CD14-positive monocyte (primary cell): ENCODE measurements at regions not wholly inside any gene's neighbourhood (a gene's known extent, or its start where the extent isn't known, plus 50 kb on each side); places are given as distances from the start of the nearest gene placed in this dataset.

Experiments used
- DNase-seq, 3 donors: peaks; one replicate each; pipeline ENCODE4 v3.0.0-alpha.2; 2011 to 2022
- H2AFZ ChIP-seq: 2 replicates; pipeline ENCODE4 v1.6.0; 2012; ENCODE audit warnings: mild to moderate bottlenecking, low read depth, low read length, inconsistent platforms; ENCODE audit not compliant: insufficient read depth, poor library complexity, severe bottlenecking
- H3K27ac ChIP-seq, 2 donors: 1 replicate in 1 of 2; 2 replicates in 1 of 2; pipeline ENCODE4 v1.5.1; 2012 to 2013; ENCODE audit warnings: low read length in 2 of 2, control low read depth in 1 of 2, inconsistent platforms in 1 of 2, low read depth in 1 of 2, mild to moderate bottlenecking in 1 of 2
- H3K27me3 ChIP-seq, 2 donors: one replicate each; pipeline versions ENCODE4 v1.6.0 to v1.6.1; 2011 to 2013; ENCODE audit warnings: low read length in 2 of 2; ENCODE audit not compliant: control insufficient read depth in 2 of 2, insufficient read depth in 2 of 2
- H3K36me3 ChIP-seq, 2 donors: replicated peaks in 1 of 2; 1 replicate in 1 of 2; 2 replicates in 1 of 2; pipeline versions ENCODE4 v1.5.1 to v1.6.1; 2012 to 2013; ENCODE audit warnings: low read length in 2 of 2, control low read depth in 1 of 2, inconsistent platforms in 1 of 2, mild to moderate bottlenecking in 1 of 2; ENCODE audit not compliant: insufficient read depth in 2 of 2, control insufficient read depth in 1 of 2
- H3K4me1 ChIP-seq, 2 donors: 1 replicate in 1 of 2; 2 replicates in 1 of 2; pipeline versions ENCODE4 v1.5.1 to v1.6.1; 2012 to 2013; ENCODE audit warnings: low read length in 2 of 2, control low read depth in 1 of 2, inconsistent platforms in 1 of 2, mild to moderate bottlenecking in 1 of 2, moderate library complexity in 1 of 2; ENCODE audit not compliant: insufficient read depth in 2 of 2, control insufficient read depth in 1 of 2
- H3K4me2 ChIP-seq: replicated peaks from 2 replicates; pipeline ENCODE3; 2012; ENCODE audit warnings: low read length, moderate library complexity, mild to moderate bottlenecking; ENCODE audit not compliant: poor library complexity, severe bottlenecking; ENCODE audit errors: extremely low read depth
- H3K4me3 ChIP-seq, 3 experiments: fragments of 200-600 bp in 1 of 3; sonication (generic) in 1 of 3; replicated peaks in 1 of 3; 1 replicate in 2 of 3; 2 replicates in 1 of 3; pipeline ENCODE4 v1.5.1; 2011 to 2013; ENCODE audit warnings: low read length in 3 of 3, mild to moderate bottlenecking in 3 of 3, control low read depth in 2 of 3, low read depth in 2 of 3, inconsistent platforms in 1 of 3, moderate library complexity in 1 of 3
- H3K79me2 ChIP-seq: 2 replicates; pipeline ENCODE4 v1.6.0; 2012; ENCODE audit warnings: mild to moderate bottlenecking, control low read depth, inconsistent platforms, low read length, moderate library complexity; ENCODE audit not compliant: insufficient read depth
- H3K9ac ChIP-seq: 2 replicates; pipeline ENCODE4 v1.6.0; 2017; ENCODE audit warnings: low read length, mild to moderate bottlenecking; ENCODE audit not compliant: insufficient read depth, poor library complexity, severe bottlenecking
- H3K9me3 ChIP-seq, 2 donors: replicated peaks in 1 of 2; 1 replicate in 1 of 2; 2 replicates in 1 of 2; pipeline versions ENCODE4 v1.5.1 to v1.6.1; 2012 to 2013; ENCODE audit warnings: low read length in 2 of 2, control low read depth in 1 of 2; ENCODE audit not compliant: control insufficient read depth in 1 of 2, insufficient read depth in 1 of 2
- H4K20me1 ChIP-seq: 2 replicates; pipeline ENCODE4 v1.6.0; 2012; ENCODE audit warnings: mild to moderate bottlenecking, low read length, control low read depth, moderate library complexity; ENCODE audit not compliant: insufficient read depth
- H3K27ac Mint-ChIP-seq, 7 donors: one replicate each; pipeline ENCODE4 v1.8.0; 2020; ENCODE audit warnings: mild to moderate bottlenecking in 7 of 7, mixed read lengths in 7 of 7, moderate library complexity in 6 of 7, inconsistent platforms in 2 of 7
- H3K27me3 Mint-ChIP-seq, 3 donors: one replicate each; pipeline ENCODE4 v1.8.0; 2021 to 2022; ENCODE audit warnings: low read depth in 3 of 3, mild to moderate bottlenecking in 3 of 3, mixed read lengths in 3 of 3, moderate library complexity in 3 of 3, inconsistent platforms in 1 of 3
- H3K36me3 Mint-ChIP-seq, 2 donors: one replicate each; pipeline ENCODE4 v1.8.0; 2020; ENCODE audit warnings: mixed read lengths in 2 of 2, inconsistent platforms in 1 of 2, mild to moderate bottlenecking in 1 of 2
- H3K4me1 Mint-ChIP-seq: one replicate; pipeline ENCODE4 v1.8.0; 2020; ENCODE audit warnings: mild to moderate bottlenecking, mixed read lengths
- H3K4me3 Mint-ChIP-seq, 2 donors: one replicate each; pipeline ENCODE4 v1.8.0; 2020; ENCODE audit warnings: mild to moderate bottlenecking in 2 of 2, mixed read lengths in 2 of 2, moderate library complexity in 1 of 2
- H3K9me3 Mint-ChIP-seq, 7 donors: one replicate each; pipeline ENCODE4 v1.8.0; 2020 to 2022; ENCODE audit warnings: mixed read lengths in 7 of 7, mild to moderate bottlenecking in 6 of 7, moderate library complexity in 6 of 7, inconsistent platforms in 2 of 7
- CTCF ChIP-seq: fragments of 200-600 bp; IDR thresholded peaks from one replicate; pipeline ENCODE4 v1.8.0; 2022; ENCODE audit warnings: antibody characterized with exemption, mild to moderate bottlenecking
- WGBS: methylation state at CpG from one replicate; pipeline ENCODE4 v1.1.5; 2013; ENCODE audit warnings: missing lambda C conversion rate; ENCODE audit not compliant: insufficient coverage; 5-methylcytosine and 5-hydroxymethylcytosine counted together
- intact Hi-C, 2 donors: fragments of 100-400 bp; cut with micrococcal nuclease; formaldehyde crosslinking; loops; one replicate each; pipeline versions ENCODE4 v1.15.0 to v1.15.1; 2023

- Histone ChIP-seq H3K79me2 (no peaks in the 10 kb centered on the region), H3K4me3 (no peak overlapping the region), H3K27me3 (peaks cover 2% of the 10 kb centered on the region in 2 donors), H4K20me1 (no peaks in the 10 kb centered on the region), H3K9ac (no peak overlapping the region), H3K36me3 (no peaks in the 10 kb centered on the region), H3K27ac (no peak overlapping the region), H2AFZ (no peak overlapping the region), H3K9me3 (peaks cover 10 to 20% of the 10 kb centered on the region in 2 donors), H3K4me1 (peaks cover 24% of the 10 kb centered on the region in 2 donors), H3K4me2 (no peak overlapping the region)
- intact Hi-C loops, result no loop called here
- Mint-ChIP-seq H3K27ac (peak overlapping the region in 1 of 7 donors; percentile 26), H3K4me1 (peaks cover 22% of the 10 kb centered on the region), H3K9me3 (peaks cover 27 to 45% (median 29%) of the 10 kb centered on the region in 7 donors), H3K4me3 (no peak overlapping the region), H3K27me3 (peaks cover 20 to 34% (median 21%) of the 10 kb centered on the region in 3 donors), H3K36me3 (peaks cover 10 to 13% of the 10 kb centered on the region in 2 donors)
- TF ChIP-seq CTCF, result no peak
- WGBS, result 97% methylated on average over 7 of the region's 9 CpGs
- peak in 1 of 3 donors; percentile 10 for DNase-seq
Measured at GRCh38 chr2:236862961-236863728, 222.5 kb upstream of the COPS8 start.

GRCh38 chr2:236863729-236864126, 222.0 kb upstream of the COPS8 start:
- H3K4me1 Mint-ChIP-seq, result peaks cover 24% of the 10 kb centered on the region
- intact Hi-C loops, result no loop called here
- peak overlapping the region in 1 of 7 donors; percentile 26 for H3K27ac Mint-ChIP-seq
- TF ChIP-seq CTCF, result no peak
- peaks cover 10 to 20% of the 10 kb centered on the region in 2 donors for H3K9me3 ChIP-seq
- H3K9ac ChIP-seq, result no peak overlapping the region
- H3K4me3 Mint-ChIP-seq, result no peak overlapping the region
- no peak overlapping the region for H3K27ac ChIP-seq
- H3K4me3 ChIP-seq, result no peak overlapping the region
- DNase-seq, result no peak
- WGBS, result 93% methylated on average over 5 of the region's 5 CpGs
- H3K27me3 Mint-ChIP-seq, result peaks cover 15 to 29% (median 16%) of the 10 kb centered on the region in 3 donors
- no peak overlapping the region for H2AFZ ChIP-seq
- no peaks in the 10 kb centered on the region for H3K36me3 ChIP-seq
- no peaks in the 10 kb centered on the region for H3K79me2 ChIP-seq
- no peak overlapping the region for H3K4me2 ChIP-seq
- peaks cover 27 to 40% (median 31%) of the 10 kb centered on the region in 7 donors for H3K9me3 Mint-ChIP-seq
- peaks cover 26% of the 10 kb centered on the region in 2 donors for H3K4me1 ChIP-seq
- peaks cover 12 to 13% of the 10 kb centered on the region in 2 donors for H3K36me3 Mint-ChIP-seq
- H4K20me1 ChIP-seq, result no peaks in the 10 kb centered on the region
- peaks cover 2 to 4% of the 10 kb centered on the region in 2 donors for H3K27me3 ChIP-seq
